ENCODE measurements at regions not wholly inside any gene's neighbourhood (a gene's known extent, or its start where the extent isn't known, plus 50 kb on each side); places are given as distances from the start of the nearest gene placed in this dataset.

GRCh38 chr16:62445909-62446308 is 409.7 kb upstream of the CDH8 start:
- no peak for TF ChIP-seq POLR2A (IDR thresholded peaks at IDR 0.05)
- no peak for TF ChIP-seq CTCF (IDR thresholded peaks at IDR 0.05)

All from uterus (tissue), 2 donors.